ENCODE measurements at regions not wholly inside any gene's neighbourhood (a gene's known extent, or its start where the extent isn't known, plus 50 kb on each side); places are given as distances from the start of the nearest gene placed in this dataset.
"Not testable (repeated sequence)": the region's sequence is repeated elsewhere in the genome, so short reads cannot be mapped to it uniquely, and the experiment has no call there.

DNA sequence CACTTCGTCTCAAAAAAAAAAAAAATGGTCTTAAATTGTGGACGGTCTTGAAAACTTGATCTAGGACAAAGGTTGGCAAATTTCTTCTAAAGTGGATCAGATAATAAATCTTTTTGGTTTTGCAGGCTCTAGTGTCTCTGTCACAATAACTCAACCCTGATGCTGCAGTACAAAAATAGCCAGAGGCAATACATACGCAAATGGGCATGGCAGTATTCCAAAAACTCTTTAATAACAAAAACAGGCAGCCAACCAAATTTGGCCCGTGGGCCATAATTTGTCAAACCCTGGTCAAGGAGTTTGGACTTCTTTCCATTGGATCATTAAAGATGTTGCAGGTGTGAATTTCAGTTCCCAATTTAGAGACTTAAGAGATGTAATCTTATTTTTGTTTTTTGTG lies 93.5 kb upstream of the MRI1 start:
- no peaks in the 10 kb centered on the region; the same call in 1 of the 2 replicates for H3K27me3 ChIP-seq
- no peak overlapping the region for H3K4me3 ChIP-seq
- DNase-seq, result no peak
- H3K9me3 ChIP-seq, result peaks cover 7% of the 10 kb centered on the region
- H3K36me3 ChIP-seq, result no peaks in the 10 kb centered on the region

DNA sequence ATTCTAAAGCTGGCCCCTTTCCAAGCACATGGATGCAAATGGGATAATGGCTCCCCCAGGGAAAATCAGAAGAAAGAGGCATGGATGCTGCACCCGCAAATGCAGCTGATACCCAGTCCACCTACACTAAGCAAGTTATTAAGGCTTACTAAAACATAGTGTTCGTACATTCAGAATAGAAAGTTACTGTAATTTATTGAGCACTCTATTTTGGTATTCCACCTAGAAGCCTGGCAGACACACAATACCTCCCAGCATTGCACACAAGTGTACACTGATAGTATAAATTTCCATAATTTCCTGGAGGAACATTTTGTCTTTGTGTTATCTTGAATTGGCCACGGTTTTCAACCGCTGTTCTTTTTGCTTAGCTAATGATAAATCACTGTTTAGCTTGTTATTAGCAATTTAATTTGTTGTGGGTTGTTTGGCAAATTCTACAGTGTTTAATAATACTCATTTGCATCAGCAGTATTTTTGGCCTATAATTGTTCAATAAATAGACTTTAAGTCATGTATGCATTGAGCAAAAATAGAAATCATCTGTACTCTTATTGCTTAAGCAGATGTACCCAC lies 94.5 kb upstream of the MRI1 start:
- Histone ChIP-seq H3K9me3 (peaks cover 7% of the 10 kb centered on the region), H3K36me3 (no peaks in the 10 kb centered on the region), H3K4me3 (no peak overlapping the region), H3K27me3 (no peaks in the 10 kb centered on the region; the same call in 1 of the 2 replicates)
- no peak for DNase-seq

DNA sequence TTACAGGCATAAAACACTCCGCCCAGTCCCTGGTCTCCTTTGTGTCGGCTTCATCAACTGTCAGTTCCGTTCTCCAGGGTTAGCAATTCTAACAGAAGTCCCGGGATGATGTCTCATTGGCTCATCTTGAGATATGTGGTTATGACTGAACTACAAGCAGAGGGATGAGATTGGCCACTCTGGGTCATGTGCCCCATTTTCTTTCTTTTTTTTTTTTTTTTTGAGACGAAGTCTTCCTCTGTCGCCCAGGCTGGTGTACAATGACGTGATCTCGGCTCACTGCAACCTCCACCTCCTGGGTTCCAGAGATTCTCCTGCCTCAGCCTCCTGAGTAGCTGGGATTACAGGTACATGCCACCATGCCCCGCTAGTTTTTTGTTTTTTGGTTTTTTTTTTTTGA lies 95.4 kb upstream of the MRI1 start:
- no peak for DNase-seq
- H3K4me3 ChIP-seq, result no peak overlapping the region

DNA sequence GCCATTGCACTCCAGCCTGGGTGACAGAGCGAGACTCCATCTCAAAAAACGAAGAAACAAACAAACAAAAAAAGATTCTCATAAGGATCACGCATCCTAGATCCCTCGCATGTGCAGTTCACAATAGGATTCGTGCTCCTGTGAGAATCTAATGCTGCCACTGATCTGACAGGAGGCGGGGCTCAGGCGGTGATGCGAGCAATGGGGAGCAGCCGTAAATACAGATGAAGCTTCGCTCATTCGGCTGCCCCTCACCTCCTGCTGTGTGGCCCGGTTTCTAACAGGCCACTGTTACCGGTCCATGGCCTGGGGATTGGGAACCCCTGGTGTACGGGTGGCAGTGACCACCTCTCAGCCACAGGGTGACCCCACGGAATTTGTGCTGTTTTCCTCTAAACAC lies 98.2 kb upstream of the MRI1 start:
- no peaks in the 10 kb centered on the region for H3K9me3 ChIP-seq
- H3K27me3 ChIP-seq, result no peaks in the 10 kb centered on the region; the same call in 1 of the 2 replicates
- no peak overlapping the region for H3K4me3 ChIP-seq
- DNase-seq, result no peak
- H3K36me3 ChIP-seq, result no peaks in the 10 kb centered on the region

More for the DNA sequence above, 95.4 kb upstream of the MRI1 start:
- Histone ChIP-seq H3K36me3 (no peaks in the 10 kb centered on the region), H3K9me3 (peaks cover 7% of the 10 kb centered on the region), H3K27me3 (no peaks in the 10 kb centered on the region; the same call in 1 of the 2 replicates)

DNA sequence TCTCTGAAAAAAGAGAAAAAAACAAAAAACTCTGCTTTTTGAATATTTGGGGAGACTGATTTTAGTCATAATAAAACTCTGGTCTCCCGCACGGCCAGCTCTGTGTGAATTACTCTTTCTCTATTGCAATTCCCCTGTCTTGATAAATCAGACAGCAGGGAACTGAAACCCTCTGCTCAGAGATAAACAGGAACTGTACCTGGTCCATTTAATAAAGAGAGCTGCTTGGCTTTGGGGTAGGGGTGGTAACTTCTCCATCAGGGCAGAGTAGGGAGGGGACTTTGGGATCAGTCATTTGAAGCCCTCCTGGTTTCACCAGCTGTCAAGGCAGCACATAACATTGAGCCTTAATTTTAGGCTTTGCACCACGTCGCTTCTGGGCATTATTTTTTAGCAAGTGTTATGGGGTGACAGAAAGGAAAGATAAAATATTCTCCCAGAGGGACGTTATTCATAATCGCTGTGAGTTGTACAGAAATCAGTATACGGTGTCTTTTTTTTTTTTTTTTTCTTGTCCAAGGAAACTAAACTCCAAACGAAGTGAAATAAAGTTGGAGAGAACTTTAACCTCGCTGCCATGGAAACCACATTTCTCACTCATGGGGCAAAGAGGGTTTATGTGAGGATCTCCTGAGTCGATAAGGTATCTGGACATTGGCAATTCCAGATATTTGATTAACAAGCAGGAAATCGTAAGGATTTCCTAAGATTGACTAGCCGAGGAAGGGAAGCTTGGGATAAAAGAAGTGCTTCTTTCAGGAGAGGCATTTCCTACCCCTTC lies 99.0 kb upstream of the MRI1 start:
- Histone ChIP-seq H3K27me3 (no peaks in the 10 kb centered on the region; the same call in 1 of the 2 replicates), H3K4me3 (no peak overlapping the region), H3K9me3 (no peaks in the 10 kb centered on the region), H3K36me3 (no peaks in the 10 kb centered on the region)
- no peak for DNase-seq

DNA sequence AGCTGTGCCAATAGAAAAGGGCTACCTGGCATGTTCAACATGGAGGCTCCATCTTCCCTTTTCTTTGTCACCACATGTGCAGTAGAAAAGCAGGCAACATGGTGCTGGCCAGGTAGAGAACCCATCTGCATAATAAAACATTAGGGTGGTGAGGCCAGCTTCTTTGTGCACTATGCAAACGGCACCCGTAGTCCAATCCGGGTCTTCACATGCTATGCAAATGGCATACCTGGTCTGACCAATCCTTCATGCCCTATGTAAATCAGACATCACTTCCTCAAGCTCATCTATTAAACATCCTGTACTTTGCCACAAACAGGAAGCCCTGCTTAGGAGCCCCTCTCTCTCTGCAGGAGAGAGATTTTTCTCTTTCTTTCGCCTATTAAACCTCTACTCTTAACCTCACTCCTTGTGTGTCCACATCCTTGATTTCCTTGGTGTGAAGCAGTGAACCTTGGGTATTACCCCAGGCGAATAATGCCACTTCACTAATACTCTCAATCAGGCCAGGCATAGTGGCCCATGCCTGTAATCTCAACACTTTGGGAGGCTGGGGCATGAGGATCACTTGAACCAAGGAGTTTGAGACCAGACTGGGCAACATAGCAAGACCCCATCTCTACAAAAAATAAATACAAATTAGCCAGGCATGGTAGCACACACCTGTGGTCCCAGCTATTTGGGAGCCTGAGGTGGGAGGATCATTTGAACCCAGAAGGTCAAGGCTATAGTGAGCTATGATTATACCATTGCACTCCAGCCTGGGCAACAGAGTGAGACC lies 111.3 kb upstream of the MRI1 start:
- H3K9me3 ChIP-seq, result peaks cover 11% of the 10 kb centered on the region
- no peak for DNase-seq
- H3K27me3 ChIP-seq, result peaks cover 13% of the 10 kb centered on the region
- H3K36me3 ChIP-seq, result no peaks in the 10 kb centered on the region
- no peak overlapping the region for H3K4me3 ChIP-seq

DNA sequence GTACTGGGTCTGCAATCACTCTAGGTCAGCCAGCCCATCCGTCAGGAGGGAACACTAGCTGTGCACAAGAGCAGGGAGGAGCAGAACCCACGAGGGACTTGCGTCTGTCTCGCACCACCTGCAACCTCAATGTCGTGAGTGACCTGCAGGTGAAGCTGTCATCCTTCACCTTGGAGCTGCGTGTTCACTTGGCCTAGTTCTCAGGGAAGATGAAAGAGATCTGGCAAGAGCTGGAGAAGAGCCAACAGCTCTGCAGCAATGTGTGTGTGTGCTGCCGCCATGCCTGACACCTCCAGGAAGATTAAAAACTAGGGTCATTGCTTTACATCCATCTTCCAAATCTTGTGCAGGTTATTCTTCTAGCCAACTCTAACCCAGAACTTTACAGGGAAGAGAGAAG lies 117.6 kb upstream of the MRI1 start:
- H3K27me3 ChIP-seq, result peaks cover 13% of the 10 kb centered on the region
- no peak overlapping the region for H3K4me3 ChIP-seq
- peaks cover 12% of the 10 kb centered on the region for H3K9me3 ChIP-seq
- no peaks in the 10 kb centered on the region for H3K36me3 ChIP-seq
- DNase-seq, result no peak

DNA sequence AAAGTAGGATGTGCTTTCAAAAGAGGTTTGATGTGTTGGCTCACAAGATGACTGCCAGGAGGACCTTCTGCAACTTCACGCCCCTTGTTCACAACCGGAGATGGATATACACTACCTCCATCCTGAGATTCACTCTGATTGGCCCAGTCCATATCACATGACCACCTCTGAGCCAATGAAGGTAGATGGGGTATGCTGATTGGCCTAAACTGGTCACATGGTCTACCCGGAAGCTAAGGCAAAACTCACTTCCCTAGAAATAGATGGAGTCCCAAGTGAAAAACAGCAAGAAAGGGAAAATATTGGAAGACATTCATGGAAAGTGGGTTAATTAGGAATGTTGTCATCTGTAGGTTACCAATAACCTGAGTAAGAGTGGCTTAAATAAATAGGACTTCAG lies 119.7 kb upstream of the MRI1 start:
- H3K9me3 ChIP-seq, result peaks cover 14% of the 10 kb centered on the region
- H3K36me3 ChIP-seq, result no peaks in the 10 kb centered on the region
- H3K4me3 ChIP-seq, result no peak overlapping the region
- no peaks in the 10 kb centered on the region for H3K27me3 ChIP-seq
- DNase-seq, result no peak

DNA sequence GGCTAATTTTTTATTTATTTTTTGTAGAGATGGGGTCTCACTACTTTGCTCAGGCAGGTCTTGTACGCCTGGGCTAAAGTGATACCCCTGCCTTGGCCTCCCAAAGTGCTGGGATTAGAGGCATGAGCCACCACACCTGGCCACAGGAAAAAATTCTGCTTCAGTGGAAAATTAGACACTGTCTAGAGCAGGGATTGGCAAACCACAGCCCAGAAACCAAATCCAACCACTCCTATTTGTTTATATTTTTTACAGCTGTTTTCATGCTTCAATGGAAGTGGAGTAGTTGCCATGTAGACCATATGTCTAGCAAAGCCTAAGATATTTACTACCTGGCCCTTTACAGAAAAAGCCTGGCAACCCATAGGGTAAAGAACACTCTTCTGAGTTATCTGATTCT lies 123.7 kb upstream of the MRI1 start:
- H3K27me3 ChIP-seq, result no peaks in the 10 kb centered on the region
- peaks cover 18% of the 10 kb centered on the region for H3K9me3 ChIP-seq
- no peak for DNase-seq
- H3K36me3 ChIP-seq, result no peaks in the 10 kb centered on the region
- H3K4me3 ChIP-seq, result no peak overlapping the region

DNA sequence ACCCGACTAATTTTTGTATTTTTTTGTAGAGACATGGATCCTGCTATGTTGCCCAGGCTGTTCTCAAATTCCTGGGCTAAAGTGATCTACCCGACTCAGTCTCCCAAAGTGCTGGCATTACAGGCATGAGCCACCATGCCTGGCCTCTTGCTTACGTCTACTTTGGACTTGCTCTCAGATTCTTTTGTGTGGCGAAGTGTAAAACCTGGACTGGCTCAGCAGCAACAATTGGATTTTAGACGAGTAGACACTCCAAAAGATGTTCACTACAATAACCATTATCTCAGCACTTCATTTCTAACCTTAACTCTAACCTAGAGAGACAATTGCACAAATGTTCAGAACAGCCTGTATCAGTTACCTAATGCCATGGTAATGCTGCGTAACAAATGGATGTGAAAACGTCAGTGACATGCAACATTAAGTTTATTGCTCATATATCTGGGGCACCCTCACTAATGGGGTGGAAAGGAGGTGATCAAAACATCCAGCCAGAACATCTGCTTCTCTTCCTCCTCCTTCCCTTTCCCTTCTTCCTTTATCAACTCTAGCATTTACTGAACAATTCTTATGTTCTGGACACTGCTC lies 124.9 kb upstream of the MRI1 start:
- no peak for DNase-seq
- peaks cover 18% of the 10 kb centered on the region for H3K9me3 ChIP-seq
- H3K27me3 ChIP-seq, result no peaks in the 10 kb centered on the region
- no peak overlapping the region for H3K4me3 ChIP-seq
- no peaks in the 10 kb centered on the region for H3K36me3 ChIP-seq

DNA sequence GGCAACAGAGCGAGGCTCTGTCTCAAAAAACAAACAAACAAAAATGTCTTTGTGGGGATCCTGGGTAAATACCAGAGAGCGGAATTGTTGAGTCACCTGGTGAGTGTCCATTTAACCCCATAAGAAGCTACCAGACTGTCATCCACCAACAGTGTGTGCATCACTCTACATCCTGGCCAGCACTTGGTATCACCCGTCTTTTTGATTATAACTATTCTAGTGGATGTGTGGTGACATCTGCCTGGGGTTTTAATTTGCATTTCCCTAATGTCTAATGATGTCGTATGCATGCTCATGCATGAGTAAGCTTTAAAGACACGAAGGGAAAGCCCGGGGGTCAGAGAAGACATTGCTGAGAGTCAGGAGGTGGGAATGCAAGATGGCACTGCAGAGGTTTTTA lies 126.7 kb upstream of the MRI1 start:
- Histone ChIP-seq H3K36me3 (no peaks in the 10 kb centered on the region), H3K4me3 (no peak overlapping the region), H3K9me3 (peaks cover 12% of the 10 kb centered on the region), H3K27me3 (no peaks in the 10 kb centered on the region)
- peak; percentile 82 for DNase-seq

DNA sequence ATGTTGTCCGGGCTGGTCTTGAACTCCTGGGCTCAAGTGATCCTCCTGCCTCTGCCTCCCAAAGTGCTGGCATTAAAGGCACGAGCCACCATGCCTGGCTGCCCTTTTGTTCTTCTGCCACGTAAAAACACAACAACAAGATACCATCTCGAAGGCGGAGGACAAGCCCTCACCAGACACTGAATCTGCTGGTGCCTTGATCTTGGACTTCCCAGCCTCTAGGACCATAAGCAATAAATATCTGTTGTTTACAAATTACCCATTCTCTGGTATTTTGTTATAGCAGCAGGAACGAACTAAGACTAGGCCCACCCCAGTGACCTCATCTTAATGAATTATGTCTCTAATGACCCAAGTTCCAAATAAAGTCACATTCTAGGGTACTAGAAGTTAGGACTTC lies 128.4 kb upstream of the CACNA1A start:
- Histone ChIP-seq H3K4me3 (no peak overlapping the region), H3K36me3 (no peaks in the 10 kb centered on the region), H3K9me3 (peaks cover 20% of the 10 kb centered on the region), H3K27me3 (no peaks in the 10 kb centered on the region)
- no peak for DNase-seq

DNA sequence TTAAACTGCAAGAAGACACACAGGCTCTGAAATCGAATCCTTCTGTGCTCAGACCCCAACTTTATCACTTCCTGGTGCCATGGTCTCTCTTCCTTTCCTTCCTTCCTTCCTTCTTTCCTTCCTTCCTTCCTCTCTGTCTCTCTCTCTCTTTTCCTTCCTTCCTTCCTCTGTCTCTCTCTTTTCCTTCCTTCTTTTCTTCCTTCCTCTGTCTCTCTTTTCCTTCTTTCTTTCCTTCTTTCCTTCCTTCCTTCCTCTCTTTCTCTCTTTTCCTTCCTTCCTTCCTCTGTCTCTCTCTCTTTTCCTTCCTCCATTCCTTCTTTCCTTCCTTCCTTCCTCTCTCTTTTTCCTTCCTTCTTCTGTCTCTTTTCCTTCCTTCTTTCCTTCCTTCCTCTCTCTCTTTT lies 127.2 kb upstream of the CACNA1A start:
- Histone ChIP-seq H3K27me3 (no peaks in the 10 kb centered on the region), H3K9me3 (peaks cover 15% of the 10 kb centered on the region), H3K36me3 (no peaks in the 10 kb centered on the region), H3K4me3 (no peak overlapping the region)
- no peak for DNase-seq

DNA sequence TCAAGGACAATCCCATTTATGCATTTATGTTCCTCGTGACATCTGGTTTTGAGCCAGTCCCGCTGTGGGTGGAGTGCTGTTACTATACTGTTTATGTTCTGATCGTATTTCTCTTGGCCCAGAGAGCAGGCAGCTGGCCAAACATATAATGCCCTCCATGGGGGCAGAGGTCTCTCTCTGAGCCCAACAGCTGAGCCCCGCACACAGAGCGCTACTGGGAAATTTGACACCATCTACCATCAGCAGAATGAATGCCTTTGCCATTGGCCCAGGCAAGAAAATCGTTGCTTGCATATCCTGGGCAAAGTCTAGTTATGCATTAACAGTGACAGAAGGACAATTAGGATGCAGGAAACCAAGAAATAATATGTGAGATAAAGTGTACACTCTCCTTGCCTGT lies 126.8 kb upstream of the CACNA1A start:
- Histone ChIP-seq H3K9me3 (peaks cover 15% of the 10 kb centered on the region), H3K27me3 (no peaks in the 10 kb centered on the region), H3K4me3 (no peak overlapping the region), H3K36me3 (no peaks in the 10 kb centered on the region)
- DNase-seq, result peak; percentile 91

DNA sequence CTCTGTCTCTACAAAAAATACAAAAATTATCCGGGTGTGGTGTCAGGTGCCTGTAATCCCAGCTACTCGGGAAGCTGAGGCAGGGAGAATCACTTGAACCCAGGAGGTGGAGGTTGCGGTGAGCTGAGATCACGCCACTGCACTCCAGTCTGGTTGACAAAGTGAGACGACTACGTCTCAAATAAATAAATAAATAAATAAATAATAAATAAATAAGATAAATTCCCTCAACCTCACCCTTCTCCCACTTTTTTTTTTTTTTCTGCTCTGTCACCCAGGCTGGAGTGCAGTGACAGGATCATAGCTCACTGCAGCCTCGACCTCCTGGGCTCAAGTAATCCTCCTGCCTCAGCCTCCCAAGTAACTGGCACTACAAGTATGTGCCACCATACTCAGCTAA lies 125.9 kb upstream of the CACNA1A start:
- H3K4me3 ChIP-seq, H3K27me3 ChIP-seq, H3K36me3 ChIP-seq, DNase-seq: not testable (repeated sequence)
- peaks cover 15% of the 10 kb centered on the region for H3K9me3 ChIP-seq

DNA sequence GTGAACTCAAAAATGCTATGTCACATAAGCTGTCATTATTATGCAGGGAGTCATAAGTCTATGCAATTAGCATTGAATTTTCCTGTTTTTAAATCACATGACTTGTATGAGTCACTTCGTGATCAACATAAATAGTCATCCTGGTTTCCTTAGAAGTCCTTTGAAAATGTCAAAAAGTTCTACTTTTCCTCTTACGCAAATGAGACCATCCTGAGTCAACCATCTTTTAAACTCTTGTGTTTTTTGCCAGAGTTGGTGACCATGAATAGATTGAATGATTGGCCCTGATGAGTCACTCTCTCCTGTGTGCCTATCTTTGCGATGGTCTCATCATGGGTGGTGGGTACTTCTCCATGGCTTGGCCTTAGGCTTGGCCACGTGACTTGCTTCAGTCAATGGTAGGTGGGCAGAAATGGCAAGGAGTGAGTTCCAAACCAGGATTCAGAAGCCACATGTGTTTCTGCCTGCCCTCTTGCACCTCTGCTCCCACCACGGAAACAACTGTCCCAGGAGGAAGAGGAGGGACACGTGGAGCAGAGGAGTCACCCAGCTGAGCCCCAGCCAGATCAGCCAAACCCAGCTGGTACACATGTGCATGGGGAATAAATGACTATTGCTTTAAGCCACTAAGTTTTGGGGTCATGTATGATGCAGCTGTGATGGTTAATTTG lies 123.5 kb upstream of the CACNA1A start:
- Histone ChIP-seq H3K4me3 (no peak overlapping the region), H3K9me3 (peaks cover 14% of the 10 kb centered on the region), H3K36me3 (no peaks in the 10 kb centered on the region), H3K27me3 (0 out of 2 replicates have a peak, but pooled peaks cover 2% of the 10 kb centered on the region)
- DNase-seq, result peak; percentile 29

DNA sequence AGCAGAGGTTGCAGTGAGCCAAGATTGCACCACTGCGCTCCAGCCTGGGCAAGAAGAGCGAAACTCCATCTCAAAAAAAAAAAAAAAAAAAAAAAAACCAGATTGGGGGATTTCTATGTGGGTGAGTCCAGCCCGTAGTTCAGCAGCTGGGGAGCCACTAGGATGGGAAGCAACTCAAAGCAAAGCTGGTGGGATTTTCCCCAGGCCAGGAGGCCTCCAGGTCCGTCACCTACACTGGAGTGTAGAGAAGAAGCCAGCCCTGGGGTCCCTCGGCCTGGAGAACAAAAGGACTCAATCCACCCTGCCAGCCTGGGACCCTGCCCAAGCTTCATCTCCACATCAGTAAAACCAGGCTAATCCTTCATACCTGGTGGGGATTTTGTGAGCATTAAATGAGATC lies 121.3 kb upstream of the CACNA1A start:
- no peaks in the 10 kb centered on the region for H3K36me3 ChIP-seq

More for the DNA sequence above, 121.3 kb upstream of the CACNA1A start:
- H3K4me3 ChIP-seq, result no peak overlapping the region
- H3K27me3 ChIP-seq, result 0 out of 2 replicates have a peak, but pooled peaks cover 2% of the 10 kb centered on the region
- no peak for DNase-seq
- H3K9me3 ChIP-seq, result peaks cover 11% of the 10 kb centered on the region
